ENCODE measurements at regions not wholly inside any gene's neighbourhood (a gene's known extent, or its start where the extent isn't known, plus 50 kb on each side); places are given as distances from the start of the nearest gene placed in this dataset.

DNA sequence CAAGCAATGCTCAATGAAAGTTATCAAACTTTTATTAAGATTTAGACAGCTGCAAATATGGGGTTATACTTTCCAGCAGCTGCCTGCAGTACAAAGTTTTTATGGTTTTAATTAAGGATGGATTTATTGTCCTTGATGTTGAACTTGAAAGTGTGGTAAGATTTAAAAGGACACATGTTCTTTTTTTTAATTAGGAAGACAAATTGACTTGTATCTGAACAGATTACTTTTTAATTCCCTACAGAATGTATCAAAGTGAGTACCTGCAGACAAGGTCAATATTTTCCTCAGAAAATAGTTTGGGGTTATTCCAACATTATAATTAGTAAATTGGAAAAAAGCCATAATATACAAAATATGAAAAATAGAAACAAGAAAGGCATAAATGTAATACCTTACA is 218.2 kb upstream of the NEIL3 start:
- TF ChIP-seq POLR2A (IDR thresholded peaks at IDR 0.05), result no peak
- TF ChIP-seq, protein P1, sequence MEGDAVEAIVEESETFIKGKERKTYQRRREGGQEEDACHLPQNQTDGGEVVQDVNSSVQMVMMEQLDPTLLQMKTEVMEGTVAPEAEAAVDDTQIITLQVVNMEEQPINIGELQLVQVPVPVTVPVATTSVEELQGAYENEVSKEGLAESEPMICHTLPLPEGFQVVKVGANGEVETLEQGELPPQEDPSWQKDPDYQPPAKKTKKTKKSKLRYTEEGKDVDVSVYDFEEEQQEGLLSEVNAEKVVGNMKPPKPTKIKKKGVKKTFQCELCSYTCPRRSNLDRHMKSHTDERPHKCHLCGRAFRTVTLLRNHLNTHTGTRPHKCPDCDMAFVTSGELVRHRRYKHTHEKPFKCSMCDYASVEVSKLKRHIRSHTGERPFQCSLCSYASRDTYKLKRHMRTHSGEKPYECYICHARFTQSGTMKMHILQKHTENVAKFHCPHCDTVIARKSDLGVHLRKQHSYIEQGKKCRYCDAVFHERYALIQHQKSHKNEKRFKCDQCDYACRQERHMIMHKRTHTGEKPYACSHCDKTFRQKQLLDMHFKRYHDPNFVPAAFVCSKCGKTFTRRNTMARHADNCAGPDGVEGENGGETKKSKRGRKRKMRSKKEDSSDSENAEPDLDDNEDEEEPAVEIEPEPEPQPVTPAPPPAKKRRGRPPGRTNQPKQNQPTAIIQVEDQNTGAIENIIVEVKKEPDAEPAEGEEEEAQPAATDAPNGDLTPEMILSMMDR (IDR thresholded peaks at IDR 0.05), result no peak
- no peak for TF ChIP-seq POLR2AphosphoS5 (IDR thresholded peaks at IDR 0.05)

Data from suprapubic skin (tissue), 4 donors.